ENCODE measurements at regions not wholly inside any gene's neighbourhood (a gene's known extent, or its start where the extent isn't known, plus 50 kb on each side); places are given as distances from the start of the nearest gene placed in this dataset.
"Not testable (repeated sequence)": the region's sequence is repeated elsewhere in the genome, so short reads cannot be mapped to it uniquely, and the experiment has no call there.

DNA sequence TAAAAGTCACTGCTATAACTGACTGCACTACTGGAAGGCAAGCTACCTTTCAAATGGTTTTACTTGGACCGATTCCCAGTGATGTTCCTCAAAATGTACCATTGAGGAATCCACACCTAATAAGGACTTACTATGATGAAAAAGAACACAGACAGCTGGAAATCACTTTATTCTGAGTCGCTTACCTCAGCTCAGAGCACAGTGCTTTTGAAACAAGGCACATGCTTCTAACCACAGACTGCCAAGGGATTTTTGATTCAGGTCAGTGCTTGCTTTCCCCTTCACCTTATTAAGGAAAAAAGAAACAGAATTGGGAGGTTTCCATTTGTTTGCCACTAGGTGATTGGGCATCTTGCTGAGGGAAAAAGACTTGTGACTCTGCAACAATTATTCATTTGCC is 707.5 kb upstream of the FSHR start:
- peaks cover 0 to 6% (median 6%) of the 10 kb centered on the region in 3 donors for H3K9me3 Mint-ChIP-seq
- peaks cover 2% of the 10 kb centered on the region for H3K36me3 Mint-ChIP-seq
- H3K27me3 Mint-ChIP-seq: no peaks in the 10 kb centered on the region
- no peaks in the 10 kb centered on the region for H3K4me1 Mint-ChIP-seq
- H3K4me3 Mint-ChIP-seq: no peak overlapping the region
- peak overlapping the region in 1 of 3 donors; percentile 60 for H3K27ac Mint-ChIP-seq

DNA sequence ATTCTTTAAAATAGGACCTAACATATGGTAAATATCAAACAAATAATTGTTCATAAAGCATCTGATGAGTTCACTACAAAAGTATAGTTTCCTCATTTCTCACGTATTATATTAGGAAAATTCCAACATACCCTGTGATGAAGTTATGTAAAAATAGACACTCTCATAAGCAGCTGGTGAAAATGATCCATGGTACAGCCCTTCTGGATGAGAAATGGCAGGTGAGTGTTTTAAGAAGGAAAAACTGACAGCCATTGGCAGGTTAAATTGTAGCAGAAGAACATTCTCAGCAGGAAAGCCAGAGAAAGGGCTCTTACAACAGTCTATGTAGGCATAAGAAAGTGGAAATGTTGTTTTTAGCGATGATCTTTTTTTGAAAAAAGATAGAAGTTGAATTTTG is 706.5 kb upstream of the FSHR start:
- peaks cover 2% of the 10 kb centered on the region for H3K36me3 Mint-ChIP-seq
- no peaks in the 10 kb centered on the region for H3K27me3 Mint-ChIP-seq
- H3K4me3 Mint-ChIP-seq: no peak overlapping the region
- H3K4me1 Mint-ChIP-seq: no peaks in the 10 kb centered on the region
- no peak overlapping the region for H3K27ac Mint-ChIP-seq
- H3K9me3 Mint-ChIP-seq: peaks cover 0 to 6% (median 4%) of the 10 kb centered on the region in 3 donors

DNA sequence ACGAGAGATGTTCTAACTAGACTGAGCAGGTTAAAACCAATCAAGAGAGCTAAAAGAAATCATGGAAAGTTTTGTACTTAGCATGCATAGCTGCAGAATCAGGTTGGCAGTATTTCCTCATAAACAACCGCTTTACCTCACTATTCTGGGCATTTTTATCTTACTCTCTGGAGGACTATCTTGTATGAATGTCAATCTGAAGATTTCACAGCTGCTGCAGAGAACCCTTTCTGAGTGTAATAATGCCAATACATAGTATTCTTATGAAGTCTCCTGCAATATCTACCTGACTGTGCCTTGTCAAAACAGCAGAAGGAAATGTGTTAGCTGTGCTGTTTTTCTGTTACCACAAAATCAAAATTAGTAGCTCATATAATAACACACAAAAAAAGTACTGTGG is 705.9 kb upstream of the FSHR start:
- H3K27me3 Mint-ChIP-seq: no peaks in the 10 kb centered on the region
- peaks cover 0 to 6% (median 4%) of the 10 kb centered on the region in 3 donors for H3K9me3 Mint-ChIP-seq
- no peak overlapping the region for H3K4me3 Mint-ChIP-seq
- no peaks in the 10 kb centered on the region for H3K4me1 Mint-ChIP-seq
- peaks cover 2% of the 10 kb centered on the region for H3K36me3 Mint-ChIP-seq
- no peak overlapping the region for H3K27ac Mint-ChIP-seq

DNA sequence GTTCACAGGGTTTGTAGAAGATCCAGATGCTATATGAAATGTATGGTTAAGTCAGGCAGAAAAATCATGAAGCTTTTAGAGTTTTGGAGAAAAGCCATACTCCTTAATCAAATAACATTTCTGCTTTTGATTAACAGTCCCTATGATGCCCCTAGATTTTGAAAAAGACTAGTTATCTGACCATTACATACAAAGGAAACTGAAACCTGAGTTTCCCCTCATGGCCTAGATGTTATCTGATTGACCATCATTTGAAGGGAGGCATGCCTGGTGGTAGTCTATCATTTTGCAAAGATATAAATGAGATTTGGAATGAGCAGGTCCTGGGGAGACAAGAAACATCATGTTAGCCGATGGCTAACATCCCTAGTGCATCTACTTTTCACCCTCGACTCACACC is 704.3 kb upstream of the FSHR start:
- H3K36me3 Mint-ChIP-seq: peaks cover 2% of the 10 kb centered on the region
- H3K4me1 Mint-ChIP-seq: no peaks in the 10 kb centered on the region
- no peak overlapping the region for H3K27ac Mint-ChIP-seq
- no peaks in the 10 kb centered on the region for H3K27me3 Mint-ChIP-seq
- H3K4me3 Mint-ChIP-seq: no peak overlapping the region
- H3K9me3 Mint-ChIP-seq: peaks cover 0 to 2% (median 2%) of the 10 kb centered on the region in 3 donors

DNA sequence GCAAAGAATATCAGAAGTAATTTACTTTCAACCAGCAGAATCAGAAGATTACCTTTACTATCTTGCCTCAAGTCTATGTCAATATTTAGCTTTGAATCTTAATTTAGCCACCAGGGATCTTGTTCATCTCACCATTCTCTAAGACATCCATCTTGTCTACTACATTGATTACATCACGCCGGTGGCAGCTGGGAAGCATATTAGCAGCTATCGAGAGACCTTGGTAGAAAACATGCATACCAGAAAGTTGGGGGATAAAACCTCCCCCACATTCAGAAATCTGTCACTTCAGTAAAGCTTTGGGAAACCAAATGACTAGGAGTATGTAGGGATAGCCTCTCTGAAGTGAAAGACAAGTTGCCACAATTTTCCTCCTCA is 703.8 kb upstream of the FSHR start:
- Mint-ChIP-seq H3K36me3 (peaks cover 2% of the 10 kb centered on the region), H3K9me3 (peaks cover 0 to 3% (median 2%) of the 10 kb centered on the region in 3 donors), H3K27ac (no peak overlapping the region)

DNA sequence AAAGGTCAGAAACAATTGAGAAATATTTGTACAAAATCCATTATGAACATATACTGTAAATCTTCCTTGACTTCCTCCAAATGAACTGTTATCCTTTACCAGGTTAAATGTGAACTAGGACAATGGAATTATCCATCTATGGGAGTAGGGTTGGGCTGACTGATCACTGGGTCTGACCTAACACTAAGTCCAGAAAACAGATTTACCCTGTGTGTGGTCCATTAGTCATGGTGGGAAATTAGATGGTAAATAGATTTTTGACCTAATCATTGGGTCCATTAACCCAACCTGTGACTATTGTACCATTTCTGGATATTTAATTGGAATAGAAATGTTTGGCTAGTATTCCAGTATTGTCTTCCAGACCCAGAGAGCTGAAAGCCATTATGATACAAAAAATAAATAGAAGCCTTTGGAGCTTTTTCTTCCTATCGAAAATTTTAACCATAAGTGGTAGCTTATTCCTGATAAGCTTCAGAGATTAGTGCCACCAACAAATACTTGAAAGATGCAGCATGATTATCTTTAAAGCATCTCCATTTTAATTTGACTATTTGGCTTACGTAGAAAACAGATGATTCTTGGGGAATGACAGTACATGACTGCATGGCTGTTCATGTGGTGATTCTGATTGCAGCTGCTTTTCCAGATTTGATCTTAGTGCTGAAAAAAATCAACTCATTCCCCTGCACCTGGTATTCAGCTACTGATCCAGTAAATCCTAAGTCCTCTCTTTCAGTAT is 703.2 kb upstream of the FSHR start:
- no peaks in the 10 kb centered on the region for H3K27me3 Mint-ChIP-seq
- no peak overlapping the region for H3K27ac Mint-ChIP-seq
- no peak overlapping the region for H3K4me3 Mint-ChIP-seq
- peaks cover 0 to 4% (median 2%) of the 10 kb centered on the region in 3 donors for H3K9me3 Mint-ChIP-seq
- H3K36me3 Mint-ChIP-seq: peaks cover 2% of the 10 kb centered on the region
- H3K4me1 Mint-ChIP-seq: no peaks in the 10 kb centered on the region

More for the DNA sequence above, 703.8 kb upstream of the FSHR start:
- no peak overlapping the region for H3K4me3 Mint-ChIP-seq
- no peaks in the 10 kb centered on the region for H3K4me1 Mint-ChIP-seq
- H3K27me3 Mint-ChIP-seq: no peaks in the 10 kb centered on the region

DNA sequence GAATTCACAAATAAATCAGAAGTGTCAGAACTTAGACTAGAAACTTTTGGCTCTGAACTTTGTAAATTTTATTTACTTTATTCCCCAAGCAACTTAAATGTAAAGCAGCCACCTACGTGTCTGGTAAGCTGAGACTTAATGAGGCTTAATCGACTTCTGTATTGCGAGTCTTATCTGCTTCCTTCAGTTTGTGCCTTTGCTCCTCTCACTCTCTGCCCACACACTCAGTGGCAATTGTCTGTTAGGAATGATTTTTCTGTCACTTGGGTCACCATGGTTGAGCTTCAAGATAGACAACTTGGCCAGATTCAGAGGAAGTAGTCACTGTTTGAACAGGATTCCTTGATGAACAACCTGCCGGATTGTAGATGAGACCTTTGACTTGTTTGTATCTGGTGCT is 691.4 kb upstream of the FSHR start:
- Mint-ChIP-seq H3K27ac (no peak overlapping the region), H3K36me3 (no peaks in the 10 kb centered on the region), H3K27me3 (peaks cover 2% of the 10 kb centered on the region), H3K4me1 (no peaks in the 10 kb centered on the region), H3K9me3 (peaks cover 0 to 2% (median 1%) of the 10 kb centered on the region in 3 donors), H3K4me3 (no peak overlapping the region)

DNA sequence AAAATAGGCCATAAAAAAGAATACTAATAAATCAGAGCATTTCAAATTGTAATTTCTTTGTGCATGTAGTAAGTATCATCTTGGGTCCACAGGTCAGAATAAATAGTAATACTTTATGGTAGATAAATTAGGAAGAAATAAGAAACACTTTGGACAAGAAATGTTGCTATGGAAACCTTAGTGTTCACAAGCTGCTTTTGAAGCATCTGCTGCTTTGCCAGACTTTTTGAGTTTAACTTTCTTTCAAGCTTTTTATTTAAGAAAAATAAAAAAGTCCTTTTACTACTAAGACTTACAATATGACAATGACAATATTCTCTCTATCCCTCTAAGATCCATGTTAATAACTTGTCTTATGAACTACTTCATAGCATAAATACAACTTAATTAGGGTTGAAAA is 690.7 kb upstream of the FSHR start:
- Mint-ChIP-seq H3K36me3 (no peaks in the 10 kb centered on the region), H3K4me3 (no peak overlapping the region), H3K27me3 (no peaks in the 10 kb centered on the region), H3K9me3 (peaks cover 0 to 2% (median 1%) of the 10 kb centered on the region in 3 donors), H3K4me1 (no peaks in the 10 kb centered on the region), H3K27ac (no peak overlapping the region)

DNA sequence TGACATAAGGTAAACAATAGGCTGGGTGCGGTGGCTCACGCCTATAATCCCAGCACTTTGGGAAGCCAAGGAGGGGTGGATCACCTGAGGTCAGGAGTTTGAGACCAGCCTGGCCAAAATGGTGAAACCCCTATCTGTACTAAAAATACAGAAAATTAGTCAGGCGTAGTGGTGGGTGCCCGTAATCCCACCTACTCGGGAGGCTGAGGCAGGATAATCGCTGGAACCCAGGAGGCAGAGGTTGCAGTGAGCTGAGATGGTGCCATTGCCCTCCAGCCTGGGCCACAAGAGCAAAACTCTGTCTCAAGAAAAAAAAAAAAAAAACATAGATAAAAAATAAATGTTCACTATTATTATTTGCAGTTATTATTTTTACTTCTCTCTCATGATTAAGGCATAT is 689.8 kb upstream of the FSHR start:
- not testable (repeated sequence) for H3K4me1 Mint-ChIP-seq, H3K9me3 Mint-ChIP-seq, H3K27me3 Mint-ChIP-seq

DNA sequence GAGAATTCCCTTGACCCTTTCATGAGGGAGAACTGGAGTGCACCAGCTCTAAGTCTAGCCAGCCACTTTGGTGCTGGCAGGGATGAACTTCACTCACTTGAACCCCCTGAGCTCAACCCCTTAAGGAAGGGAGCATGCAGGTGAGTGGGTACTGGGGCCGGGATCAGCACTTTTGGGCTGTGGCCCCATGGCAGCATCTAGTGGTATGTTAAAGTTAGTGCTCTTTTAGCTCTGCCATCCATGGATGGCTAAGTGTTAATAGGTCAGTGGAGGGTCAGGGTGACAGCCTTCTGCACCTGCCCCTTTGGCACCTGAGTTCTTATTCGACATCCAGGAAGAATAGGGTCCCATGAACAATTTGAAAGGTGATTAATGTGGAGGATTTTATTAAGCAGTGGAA is 689.0 kb upstream of the FSHR start:
- Mint-ChIP-seq H3K27me3 (no peaks in the 10 kb centered on the region), H3K4me1 (no peaks in the 10 kb centered on the region), H3K36me3 (no peaks in the 10 kb centered on the region), H3K27ac (no peak overlapping the region), H3K9me3 (peaks cover 1 to 4% (median 3%) of the 10 kb centered on the region in 3 donors), H3K4me3 (peak overlapping the region in 1 of 4 donors; percentile 61)

More for the DNA sequence above, 689.8 kb upstream of the FSHR start:
- H3K36me3 Mint-ChIP-seq, H3K27ac Mint-ChIP-seq, H3K4me3 Mint-ChIP-seq: not testable (repeated sequence)

DNA sequence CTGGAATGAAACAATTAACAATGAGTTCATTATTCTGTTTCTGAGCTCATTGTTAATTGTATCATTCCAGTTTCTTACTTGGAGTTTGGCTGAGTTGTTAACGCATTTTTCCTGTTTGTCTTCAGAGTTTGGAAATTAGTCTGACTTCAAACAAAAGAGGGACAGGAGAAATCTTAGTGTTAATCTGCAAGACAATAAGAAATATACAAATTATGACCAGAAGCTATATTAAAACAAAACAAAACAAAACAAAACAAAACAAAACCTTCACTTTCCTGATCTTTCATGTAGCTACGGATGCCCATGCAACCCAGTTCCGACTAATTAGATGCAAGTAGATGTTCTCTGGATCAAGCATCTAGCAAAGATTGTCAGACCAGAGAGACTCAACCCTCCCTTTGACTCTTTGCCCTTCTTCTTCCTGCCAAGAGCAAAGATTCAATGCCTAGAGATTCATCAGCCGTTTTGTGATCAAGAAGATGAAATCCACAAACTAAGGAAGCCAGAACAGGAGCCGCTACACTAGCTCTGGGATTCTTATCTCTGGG is 686.2 kb upstream of the FSHR start:
- Mint-ChIP-seq H3K27ac (no peak overlapping the region), H3K36me3 (no peaks in the 10 kb centered on the region), H3K9me3 (peaks cover 1 to 7% (median 4%) of the 10 kb centered on the region in 3 donors), H3K4me3 (no peak overlapping the region), H3K4me1 (no peaks in the 10 kb centered on the region), H3K27me3 (no peaks in the 10 kb centered on the region)

DNA sequence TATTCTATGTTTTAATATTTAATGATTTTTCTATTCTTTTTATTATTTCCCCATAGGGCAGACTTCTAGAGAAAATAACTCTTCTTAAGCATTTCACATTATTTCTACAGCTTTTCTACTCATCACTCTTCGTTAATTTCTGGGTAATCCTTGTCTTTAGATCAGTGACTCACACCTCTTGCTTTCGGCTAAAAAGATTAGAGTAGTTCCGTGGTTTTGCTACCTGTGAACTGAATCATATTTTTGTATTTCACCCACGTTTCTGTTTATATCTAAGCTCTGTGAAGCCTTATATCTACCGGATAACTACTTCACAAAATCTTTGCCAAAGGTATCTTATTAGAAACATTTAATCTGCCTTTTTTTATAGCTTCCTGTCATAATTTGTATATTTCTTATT is 685.5 kb upstream of the FSHR start:
- H3K36me3 Mint-ChIP-seq: no peaks in the 10 kb centered on the region
- H3K4me1 Mint-ChIP-seq: no peaks in the 10 kb centered on the region
- no peak overlapping the region for H3K4me3 Mint-ChIP-seq
- no peaks in the 10 kb centered on the region for H3K27me3 Mint-ChIP-seq
- no peak overlapping the region for H3K27ac Mint-ChIP-seq
- peaks cover 1 to 7% (median 4%) of the 10 kb centered on the region in 3 donors for H3K9me3 Mint-ChIP-seq

DNA sequence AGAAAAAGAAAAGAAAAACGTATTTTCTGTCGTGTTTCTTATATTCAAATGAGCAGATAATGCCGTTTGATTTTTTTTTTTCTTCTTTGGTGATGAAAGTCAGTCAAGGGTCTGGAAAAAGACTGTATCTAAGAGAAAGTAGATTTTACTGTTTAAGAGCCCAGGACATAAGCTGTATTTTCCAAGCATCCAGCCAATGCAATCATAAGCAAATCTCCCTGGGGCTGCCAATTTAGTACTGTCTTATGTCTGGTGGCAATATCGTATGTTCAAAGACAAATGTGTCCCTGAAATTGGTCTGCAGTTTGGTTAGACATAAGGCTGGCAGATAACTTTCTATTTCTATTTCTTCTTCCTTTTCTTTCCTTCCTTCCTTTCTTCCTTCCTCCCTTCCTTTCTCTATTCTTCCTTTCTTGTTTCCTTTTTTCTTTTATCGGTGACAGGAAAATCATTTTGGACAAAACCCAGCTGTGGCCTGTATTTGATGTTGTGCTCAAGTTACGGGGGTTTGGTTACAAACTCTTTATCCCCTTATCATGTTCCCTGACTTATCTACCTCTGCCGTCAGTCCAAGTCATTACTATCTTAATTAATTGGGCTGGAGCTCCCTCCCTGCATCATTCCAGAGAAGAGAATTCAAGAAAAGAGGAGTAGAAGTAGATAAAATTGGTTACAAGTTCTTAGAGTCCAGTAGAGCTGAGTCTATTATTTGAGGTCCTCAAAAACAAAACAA is 683.4 kb upstream of the FSHR start:
- no peaks in the 10 kb centered on the region for H3K4me1 Mint-ChIP-seq
- no peaks in the 10 kb centered on the region for H3K27me3 Mint-ChIP-seq
- H3K36me3 Mint-ChIP-seq: no peaks in the 10 kb centered on the region
- peak overlapping the region in 1 of 4 donors; percentile 25 for H3K4me3 Mint-ChIP-seq
- peak overlapping the region in 1 of 3 donors; percentile 46 for H3K27ac Mint-ChIP-seq
- H3K9me3 Mint-ChIP-seq: peaks cover 3 to 7% (median 4%) of the 10 kb centered on the region in 3 donors

DNA sequence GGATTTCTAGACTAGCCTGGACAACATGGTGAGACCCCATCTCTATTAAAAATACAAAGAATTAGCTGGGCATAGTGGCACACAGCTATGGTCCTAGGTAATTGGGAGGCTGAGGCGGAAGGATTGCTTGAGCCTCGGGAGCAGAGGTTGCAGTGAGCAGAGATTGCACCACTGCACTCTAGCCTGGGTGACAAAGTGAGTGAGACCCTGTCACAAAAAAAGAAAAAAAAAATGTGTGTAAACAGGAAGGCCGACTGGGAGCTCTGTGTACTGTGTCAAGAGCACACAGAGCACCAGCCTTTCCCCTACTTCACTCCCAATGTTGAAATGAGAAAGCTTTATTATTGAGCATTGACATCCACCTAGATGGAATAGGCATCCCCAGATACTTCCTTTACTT is 681.7 kb upstream of the FSHR start:
- Mint-ChIP-seq H3K27me3 (no peaks in the 10 kb centered on the region), H3K36me3 (no peaks in the 10 kb centered on the region), H3K4me3 (no peak overlapping the region), H3K27ac (no peak overlapping the region), H3K9me3 (peaks cover 3 to 10% (median 6%) of the 10 kb centered on the region in 3 donors), H3K4me1 (no peaks in the 10 kb centered on the region)

DNA sequence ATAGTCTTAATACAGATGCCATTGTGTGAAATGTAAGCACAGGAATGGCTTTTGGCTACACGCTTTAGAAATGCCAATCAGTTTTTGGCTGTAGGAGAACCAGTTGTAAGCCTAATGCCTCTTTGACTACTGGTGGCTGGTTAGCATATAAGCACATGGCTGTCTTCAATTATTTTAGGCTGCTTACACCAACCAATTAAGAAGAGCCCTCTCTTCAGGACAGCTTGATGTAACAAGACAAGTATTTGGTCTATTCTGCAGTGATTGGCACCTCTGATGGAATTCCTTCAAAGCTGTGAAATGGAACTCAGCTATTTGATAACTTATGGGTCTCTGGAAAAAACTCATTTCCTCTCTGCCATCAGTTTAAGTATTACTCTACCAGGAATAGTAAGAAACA is 680.1 kb upstream of the FSHR start:
- no peak overlapping the region for H3K4me3 Mint-ChIP-seq
- H3K27ac Mint-ChIP-seq: no peak overlapping the region
- peaks cover 3 to 10% (median 4%) of the 10 kb centered on the region in 3 donors for H3K9me3 Mint-ChIP-seq

More for the DNA sequence above, 680.1 kb upstream of the FSHR start:
- no peaks in the 10 kb centered on the region for H3K36me3 Mint-ChIP-seq
- no peaks in the 10 kb centered on the region for H3K27me3 Mint-ChIP-seq
- H3K4me1 Mint-ChIP-seq: no peaks in the 10 kb centered on the region

All from IgD-negative memory B cell (primary cell).